Effector memory CD8-positive, alpha-beta T cell (primary cell): ENCODE measurements at regions not wholly inside any gene's neighbourhood (a gene's known extent, or its start where the extent isn't known, plus 50 kb on each side); places are given as distances from the start of the nearest gene placed in this dataset.
"Not testable (repeated sequence)": the region's sequence is repeated elsewhere in the genome, so short reads cannot be mapped to it uniquely, and the experiment has no call there.

Experiments used
- ATAC-seq: fragments of 150-1000 bp; cut with Tn5 transposase; replicated peaks from 2 replicates; pipeline ENCODE4 v1.10.0; 2021; ENCODE audit warnings: mild to moderate bottlenecking, moderate library complexity
- DNase-seq, 3 experiments: peaks; one replicate each; pipeline ENCODE4 v3.0.0; 2021
- H3K27ac Mint-ChIP-seq, 2 donors: one replicate each; pipeline ENCODE4 v1.8.0; 2022; ENCODE audit warnings: mild to moderate bottlenecking in 2 of 2, mixed read lengths in 2 of 2, moderate library complexity in 2 of 2
- H3K27me3 Mint-ChIP-seq, 2 donors: one replicate each; pipeline ENCODE4 v1.8.0; 2022; ENCODE audit warnings: mixed read lengths in 2 of 2
- H3K36me3 Mint-ChIP-seq: one replicate; pipeline ENCODE4 v1.8.0; 2022; ENCODE audit warnings: mild to moderate bottlenecking, moderate library complexity, mixed read lengths; ENCODE audit not compliant: insufficient read depth
- H3K4me1 Mint-ChIP-seq, 2 donors: one replicate each; pipeline ENCODE4 v1.8.0; 2022; ENCODE audit warnings: low read depth in 2 of 2, mixed read lengths in 2 of 2
- H3K4me3 Mint-ChIP-seq, 2 donors: one replicate each; pipeline ENCODE4 v1.8.0; 2022; ENCODE audit warnings: mild to moderate bottlenecking in 2 of 2, mixed read lengths in 2 of 2, moderate library complexity in 2 of 2
- H3K9me3 Mint-ChIP-seq, 2 donors: one replicate each; pipeline ENCODE4 v1.8.0; 2022; ENCODE audit warnings: mixed read lengths in 2 of 2

DNA sequence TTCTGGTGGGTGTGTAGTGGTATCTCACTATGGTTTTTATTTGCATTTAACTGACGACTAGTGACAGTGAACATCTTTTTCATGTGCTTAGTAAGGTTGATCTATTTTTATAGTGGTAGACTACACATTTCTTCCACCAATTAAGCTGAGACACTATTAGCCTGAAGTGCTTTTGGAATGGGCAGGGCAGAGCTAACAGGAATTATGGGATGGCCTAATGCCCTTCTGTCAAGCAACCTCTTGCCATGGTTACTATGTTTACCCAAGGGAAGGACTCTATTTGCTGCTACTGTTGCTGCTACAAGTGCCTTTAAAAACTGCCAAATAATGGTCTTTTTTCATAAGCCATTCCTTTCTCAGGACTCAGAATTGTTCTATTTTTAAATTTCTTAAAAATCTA, 676.7 kb upstream of the ACTRT1 start:
- H3K27ac Mint-ChIP-seq: no peak overlapping the region
- no peaks in the 10 kb centered on the region for H3K36me3 Mint-ChIP-seq
- H3K27me3 Mint-ChIP-seq: no peaks in the 10 kb centered on the region

DNA sequence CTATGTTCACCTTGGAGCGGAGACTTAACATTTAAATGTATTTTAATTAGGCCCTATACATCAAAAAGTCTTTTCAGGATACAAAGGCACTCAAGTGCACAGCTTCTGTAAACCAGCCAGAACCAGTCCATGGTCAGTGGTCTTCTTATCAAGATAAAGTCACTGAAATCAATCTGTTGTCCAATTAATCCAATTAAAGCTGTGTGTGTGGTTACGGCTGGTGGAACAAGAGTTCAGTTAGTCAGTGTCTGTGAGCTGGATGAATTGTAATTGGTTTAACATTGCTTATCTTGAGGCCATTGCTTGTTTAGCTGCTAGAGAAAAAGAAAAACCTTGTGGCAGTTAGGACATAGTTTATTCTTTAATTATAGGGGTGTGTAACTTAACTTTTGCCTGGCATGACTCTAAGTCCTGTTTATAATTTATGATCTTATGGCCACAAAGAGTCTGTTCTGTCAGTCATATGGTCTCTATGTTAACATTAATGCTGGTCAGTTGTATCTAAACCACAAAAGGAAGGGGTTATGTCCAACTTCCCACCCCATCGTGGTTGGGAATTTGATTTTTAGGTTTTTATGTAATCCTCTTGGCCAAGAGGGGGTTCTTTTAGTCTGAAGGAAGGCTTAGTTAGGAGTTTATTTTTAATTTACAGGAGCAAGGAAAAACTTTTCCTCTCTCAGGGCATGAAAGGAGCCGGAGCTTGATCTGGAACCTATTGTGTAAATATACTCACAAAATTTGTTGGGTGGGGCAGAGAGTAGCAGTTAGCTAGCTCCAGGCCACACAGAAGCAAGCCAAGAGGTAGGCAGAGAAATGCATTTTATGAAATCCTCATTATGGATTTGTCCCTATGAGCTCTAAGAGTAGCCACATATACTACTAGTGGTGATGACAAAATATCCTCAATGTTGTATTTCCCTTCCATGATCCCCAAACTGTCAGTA, 665.7 kb upstream of the ACTRT1 start:
- H3K27ac Mint-ChIP-seq: no peak overlapping the region
- no peaks in the 10 kb centered on the region for H3K27me3 Mint-ChIP-seq
- H3K9me3 Mint-ChIP-seq: peaks cover 0 to 5% of the 10 kb centered on the region in 2 donors
- no peak overlapping the region for H3K4me3 Mint-ChIP-seq
- H3K4me1 Mint-ChIP-seq: no peaks in the 10 kb centered on the region
- no peak for ATAC-seq
- peaks cover 3% of the 10 kb centered on the region for H3K36me3 Mint-ChIP-seq
- DNase-seq: no peak

More for the DNA sequence above, 676.7 kb upstream of the ACTRT1 start:
- Mint-ChIP-seq H3K9me3 (peaks cover 0 to 10% of the 10 kb centered on the region in 2 donors), H3K4me1 (no peaks in the 10 kb centered on the region), H3K4me3 (no peak overlapping the region)
- ATAC-seq (no peak), DNase-seq (no peak)

DNA sequence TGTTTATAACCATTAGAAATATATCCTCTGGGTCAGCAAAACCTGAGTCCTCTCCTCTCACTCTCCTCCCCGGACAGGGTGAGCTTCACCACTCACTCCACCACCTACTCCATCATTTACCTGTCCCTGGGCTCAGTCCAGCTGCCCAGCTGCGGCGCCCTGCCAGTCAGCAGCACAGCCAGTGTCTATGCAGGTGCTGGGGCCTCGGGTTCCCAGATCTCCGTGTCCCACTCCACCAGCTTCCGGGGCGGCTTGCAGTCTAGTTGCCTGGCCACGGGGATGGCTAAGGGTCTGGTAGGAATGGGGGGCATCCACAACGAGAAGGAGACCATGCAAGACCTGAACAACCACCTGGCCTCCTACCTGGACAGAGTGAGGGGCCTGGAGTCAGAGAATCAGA, 662.2 kb upstream of the ACTRT1 start:
- Mint-ChIP-seq H3K27me3 (no peaks in the 10 kb centered on the region), H3K36me3 (peaks cover 3% of the 10 kb centered on the region), H3K4me1 (no peaks in the 10 kb centered on the region), H3K27ac (no peak overlapping the region), H3K4me3 (no peak overlapping the region), H3K9me3 (peaks cover 0 to 5% of the 10 kb centered on the region in 2 donors)
- ATAC-seq: no peak
- DNase-seq: no peak

- H3K9me3 Mint-ChIP-seq: peaks cover 3 to 6% of the 10 kb centered on the region in 2 donors
- H3K4me1 Mint-ChIP-seq: no peaks in the 10 kb centered on the region
- no peak overlapping the region for H3K27ac Mint-ChIP-seq
- no peak overlapping the region for H3K4me3 Mint-ChIP-seq
- DNase-seq (no peak), ATAC-seq (no peak)
- no peaks in the 10 kb centered on the region for H3K36me3 Mint-ChIP-seq
- no peaks in the 10 kb centered on the region for H3K27me3 Mint-ChIP-seq
Observed at GRCh38 chrX:128699716-128700285, 647.6 kb upstream of the ACTRT1 start.

DNA sequence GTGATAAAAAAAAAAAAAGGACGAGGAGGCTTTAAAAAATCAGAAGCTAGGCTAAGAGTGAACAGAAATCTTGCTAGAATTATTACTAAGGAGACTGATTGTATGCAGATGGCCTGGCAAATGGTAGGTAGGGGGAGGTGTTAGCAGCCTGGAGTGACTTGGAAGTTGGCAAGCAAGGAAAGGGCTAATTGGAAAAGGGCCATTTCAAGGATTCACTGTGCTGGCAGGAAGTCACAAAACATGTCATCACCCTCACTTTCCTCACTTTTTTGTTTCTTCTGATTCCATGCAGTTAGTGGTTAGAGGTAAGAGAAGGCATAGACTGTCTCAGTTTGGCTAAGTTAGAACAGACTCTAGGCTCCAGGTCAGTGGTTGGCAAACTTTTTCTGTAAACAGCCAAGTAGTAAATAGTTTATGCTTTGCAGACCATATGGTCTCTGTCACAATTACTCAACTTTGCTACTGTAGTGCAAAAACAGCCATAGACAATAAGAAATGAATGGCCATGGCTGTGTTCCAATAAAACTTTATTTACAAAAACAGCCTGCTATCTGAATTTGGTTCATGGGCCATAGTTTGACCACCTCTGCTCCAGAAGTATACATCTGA, 646.5 kb upstream of the ACTRT1 start:
- no peak overlapping the region for H3K27ac Mint-ChIP-seq
- H3K4me3 Mint-ChIP-seq: no peak overlapping the region
- H3K4me1 Mint-ChIP-seq: no peaks in the 10 kb centered on the region
- H3K9me3 Mint-ChIP-seq: peaks cover 3 to 6% of the 10 kb centered on the region in 2 donors
- no peak for ATAC-seq
- H3K27me3 Mint-ChIP-seq: no peaks in the 10 kb centered on the region
- DNase-seq: no peak
- H3K36me3 Mint-ChIP-seq: no peaks in the 10 kb centered on the region

DNA sequence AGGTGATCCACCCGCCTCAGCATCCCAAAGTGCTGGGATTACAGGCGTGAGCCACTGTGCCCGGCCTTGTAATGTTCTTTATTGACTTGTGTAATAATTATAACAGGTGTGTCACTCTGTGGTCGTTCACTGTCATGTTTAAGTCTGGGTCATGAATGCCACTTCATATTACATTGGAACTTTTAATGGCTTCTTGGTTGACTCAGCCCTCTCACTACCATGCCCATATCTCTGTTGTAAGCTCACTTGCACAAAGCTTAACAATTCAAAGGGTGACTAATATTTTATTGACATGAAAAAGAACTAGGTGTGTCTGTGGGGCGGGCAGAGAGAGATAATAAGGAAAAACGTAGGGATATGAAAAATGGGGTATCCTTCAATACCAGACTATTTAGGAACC, 639.7 kb upstream of the ACTRT1 start:
- Mint-ChIP-seq H3K4me1 (no peaks in the 10 kb centered on the region), H3K36me3 (peaks cover 3% of the 10 kb centered on the region), H3K27ac (no peak overlapping the region), H3K4me3 (no peak overlapping the region), H3K27me3 (no peaks in the 10 kb centered on the region), H3K9me3 (no peaks in the 10 kb centered on the region)
- ATAC-seq (no peak), DNase-seq (no peak)

- no peaks in the 10 kb centered on the region for H3K27me3 Mint-ChIP-seq
- no peak overlapping the region for H3K27ac Mint-ChIP-seq
- no peak for ATAC-seq
- no peak overlapping the region for H3K4me3 Mint-ChIP-seq
- peaks cover 3% of the 10 kb centered on the region for H3K36me3 Mint-ChIP-seq
- H3K9me3 Mint-ChIP-seq: no peaks in the 10 kb centered on the region
- DNase-seq: no peak
- H3K4me1 Mint-ChIP-seq: no peaks in the 10 kb centered on the region
Observed at GRCh38 chrX:128685387-128685786, 633.2 kb upstream of the ACTRT1 start.

- no peaks in the 10 kb centered on the region for H3K36me3 Mint-ChIP-seq
- H3K4me3 Mint-ChIP-seq: no peak overlapping the region
- no peak overlapping the region for H3K27ac Mint-ChIP-seq
- H3K4me1 Mint-ChIP-seq: no peaks in the 10 kb centered on the region
- peaks cover 0 to 6% of the 10 kb centered on the region in 2 donors for H3K9me3 Mint-ChIP-seq
- ATAC-seq: no peak
- DNase-seq: no peak
- no peaks in the 10 kb centered on the region for H3K27me3 Mint-ChIP-seq
Observed at GRCh38 chrX:128676651-128677050, 624.4 kb upstream of the ACTRT1 start.

- H3K9me3 Mint-ChIP-seq, H3K36me3 Mint-ChIP-seq, DNase-seq, H3K27me3 Mint-ChIP-seq, ATAC-seq, H3K4me1 Mint-ChIP-seq, H3K27ac Mint-ChIP-seq, H3K4me3 Mint-ChIP-seq: not testable (repeated sequence)
Observed at GRCh38 chrX:128674326-128675086, 622.3 kb upstream of the ACTRT1 start.

DNA sequence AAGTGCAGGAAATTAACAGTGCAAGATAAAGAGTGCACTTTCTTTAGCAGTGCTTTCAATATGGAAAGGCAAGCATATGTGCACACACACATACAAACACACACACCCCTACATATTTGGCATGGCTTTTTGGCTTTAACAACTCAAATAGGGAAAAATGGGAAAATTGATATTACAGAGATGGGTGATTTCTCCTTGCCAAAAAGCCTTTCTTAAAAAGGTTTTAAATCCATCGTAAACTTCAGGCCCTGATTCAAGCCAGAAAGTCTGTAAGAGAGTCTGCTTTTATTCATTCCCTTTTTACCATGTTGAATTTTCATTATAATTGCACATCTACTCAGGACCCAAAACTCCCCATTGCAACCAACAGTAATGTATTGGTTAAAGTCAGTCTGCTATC, 612.0 kb upstream of the ACTRT1 start:
- Mint-ChIP-seq H3K4me3 (no peak overlapping the region), H3K36me3 (no peaks in the 10 kb centered on the region), H3K9me3 (peaks cover 4 to 7% of the 10 kb centered on the region in 2 donors), H3K4me1 (no peaks in the 10 kb centered on the region), H3K27ac (no peak overlapping the region), H3K27me3 (no peaks in the 10 kb centered on the region)
- ATAC-seq (no peak), DNase-seq (no peak)

- H3K4me3 Mint-ChIP-seq: no peak overlapping the region
- ATAC-seq (no peak), DNase-seq (no peak)
- no peaks in the 10 kb centered on the region for H3K27me3 Mint-ChIP-seq
- H3K4me1 Mint-ChIP-seq: no peaks in the 10 kb centered on the region
- no peak overlapping the region for H3K27ac Mint-ChIP-seq
- H3K9me3 Mint-ChIP-seq: no peaks in the 10 kb centered on the region
- H3K36me3 Mint-ChIP-seq: no peaks in the 10 kb centered on the region
Observed at GRCh38 chrX:128653524-128654060, 601.4 kb upstream of the ACTRT1 start.

- Mint-ChIP-seq H3K36me3 (no peaks in the 10 kb centered on the region), H3K9me3 (no peaks in the 10 kb centered on the region), H3K27ac (no peak overlapping the region), H3K4me1 (no peaks in the 10 kb centered on the region), H3K4me3 (no peak overlapping the region), H3K27me3 (no peaks in the 10 kb centered on the region)
- ATAC-seq (no peak), DNase-seq (no peak)
Observed at GRCh38 chrX:128650326-128650725, 598.1 kb upstream of the ACTRT1 start.

DNA sequence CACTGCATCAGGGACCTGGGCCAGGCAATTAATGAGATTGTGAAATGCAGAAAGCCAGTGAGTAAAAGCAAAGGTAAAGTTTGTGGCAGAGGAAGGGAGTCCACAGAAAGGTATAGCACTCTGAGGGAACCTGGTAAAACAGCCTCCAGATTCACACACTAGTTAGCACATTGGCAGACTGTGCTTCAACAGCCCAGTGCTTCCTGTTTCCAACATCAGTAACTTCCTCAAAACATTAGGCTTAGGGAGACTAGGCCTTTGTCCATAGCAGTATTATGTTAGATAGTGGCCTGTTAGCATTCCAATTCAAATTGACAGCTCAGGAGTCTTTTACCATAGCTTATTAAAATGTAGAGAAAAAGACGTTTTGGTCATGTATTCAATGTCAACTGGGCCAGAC, 582.6 kb upstream of the ACTRT1 start:
- H3K27me3 Mint-ChIP-seq: no peaks in the 10 kb centered on the region
- H3K9me3 Mint-ChIP-seq: peaks cover 0 to 2% of the 10 kb centered on the region in 2 donors
- H3K36me3 Mint-ChIP-seq: no peaks in the 10 kb centered on the region
- no peak overlapping the region for H3K27ac Mint-ChIP-seq
- DNase-seq: no peak
- no peak overlapping the region for H3K4me3 Mint-ChIP-seq
- no peak for ATAC-seq
- H3K4me1 Mint-ChIP-seq: no peaks in the 10 kb centered on the region
